GM21360 (cell line): ENCODE measurements at regions not wholly inside any gene's neighbourhood (a gene's known extent, or its start where the extent isn't known, plus 50 kb on each side); places are given as distances from the start of the nearest gene placed in this dataset.

Experiments
- ATAC-seq: cut with Tn5 transposase; IDR thresholded peaks from one replicate; pipeline ENCODE4 v1.9.1; 2021; ENCODE audit warnings: mild to moderate bottlenecking, moderate library complexity; ENCODE audit not compliant: unreplicated experiment

- ATAC-seq = no peak
Measured at GRCh38 chr5:2610986-2611385, 140.5 kb downstream of the IRX2 start.

- no peak for ATAC-seq
Measured at GRCh38 chr5:2608391-2608790, 143.1 kb downstream of the IRX2 start.

GRCh38 chr5:2607598-2607997, 143.9 kb downstream of the IRX2 start:
- ATAC-seq = no peak

- no peak for ATAC-seq
Measured at GRCh38 chr5:2603272-2603575, 148.3 kb downstream of the IRX2 start.

DNA sequence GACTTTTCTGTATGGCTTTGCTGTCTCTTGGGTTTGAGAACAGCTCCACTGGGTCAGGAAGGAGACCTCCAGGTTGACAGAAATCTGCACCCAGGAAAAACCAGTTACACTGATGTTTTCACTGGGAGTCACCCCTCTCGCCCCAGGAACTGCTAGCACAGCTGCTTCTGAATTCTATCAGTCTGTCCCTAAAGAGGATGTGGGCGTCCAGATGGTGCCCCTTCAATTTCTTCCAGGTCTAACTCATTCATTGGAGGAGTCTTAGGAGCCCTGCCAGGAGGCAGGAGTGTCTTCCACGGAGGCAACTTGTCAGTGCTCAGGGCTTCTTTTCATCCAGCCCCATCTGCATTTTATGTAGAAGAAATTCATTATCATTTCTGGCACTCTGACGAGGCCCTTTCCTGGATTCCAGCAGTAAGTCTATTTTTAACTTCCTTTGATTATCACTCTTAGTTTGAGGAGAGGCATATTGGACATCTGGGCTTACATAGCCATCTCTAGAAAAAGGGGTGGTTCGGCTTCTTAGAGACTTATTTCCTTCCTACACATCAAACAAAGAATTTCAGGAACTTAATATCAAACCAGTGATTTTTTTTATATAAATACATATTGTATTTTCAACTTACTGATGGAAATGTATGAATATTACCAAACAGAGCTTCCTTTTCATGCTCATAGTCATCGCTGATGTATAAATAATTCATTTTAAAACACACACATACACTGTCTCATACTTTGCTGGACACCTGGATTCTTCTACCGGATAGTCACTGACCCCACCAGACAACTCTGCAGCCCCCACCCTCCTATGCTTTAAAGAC, 148.8 kb downstream of the IRX2 start:
- ATAC-seq = no peak

- no peak for ATAC-seq
Measured at GRCh38 chr5:2598503-2598902, 153.0 kb downstream of the IRX2 start.

- no peak for ATAC-seq
Measured at GRCh38 chr5:2594701-2595100, 156.8 kb downstream of the IRX2 start.

- no peak for ATAC-seq
Measured at GRCh38 chr5:2592766-2593165, 158.7 kb downstream of the IRX2 start.

DNA sequence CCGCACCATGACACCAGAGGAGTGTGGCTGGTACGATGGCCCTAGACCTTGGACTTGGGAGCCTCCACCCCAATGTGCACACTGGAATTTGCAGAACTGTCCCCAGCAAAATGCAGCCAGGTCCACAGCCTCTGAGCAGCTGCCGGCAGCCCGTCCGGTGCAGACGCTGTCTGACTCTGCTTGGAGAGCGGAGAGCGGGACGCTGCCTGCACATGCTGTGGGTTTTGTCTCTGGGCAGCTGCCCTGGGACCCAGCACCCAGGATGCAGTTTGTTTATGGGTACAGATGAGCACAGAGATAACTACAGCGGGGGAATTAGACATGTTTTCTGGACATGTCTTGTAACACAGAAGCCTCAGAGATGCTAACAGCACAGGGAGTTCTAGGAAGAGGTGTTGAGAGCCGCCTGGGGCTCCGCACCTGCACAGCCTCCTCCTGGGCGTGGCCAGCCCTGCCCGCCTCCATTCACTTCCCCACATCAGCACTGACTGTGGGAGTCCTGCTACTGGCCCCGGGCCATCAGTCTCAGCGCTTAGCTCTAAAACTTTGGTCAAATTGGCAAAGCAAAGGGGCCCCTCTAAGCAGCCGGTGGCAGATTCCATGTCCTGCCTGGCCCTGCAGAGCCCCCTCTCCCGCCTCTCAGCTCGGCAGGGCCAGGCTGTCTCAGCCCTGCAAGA, 159.6 kb downstream of the IRX2 start:
- ATAC-seq = no peak

GRCh38 chr5:2588850-2589501, 162.5 kb downstream of the IRX2 start:
- ATAC-seq = no peak

DNA sequence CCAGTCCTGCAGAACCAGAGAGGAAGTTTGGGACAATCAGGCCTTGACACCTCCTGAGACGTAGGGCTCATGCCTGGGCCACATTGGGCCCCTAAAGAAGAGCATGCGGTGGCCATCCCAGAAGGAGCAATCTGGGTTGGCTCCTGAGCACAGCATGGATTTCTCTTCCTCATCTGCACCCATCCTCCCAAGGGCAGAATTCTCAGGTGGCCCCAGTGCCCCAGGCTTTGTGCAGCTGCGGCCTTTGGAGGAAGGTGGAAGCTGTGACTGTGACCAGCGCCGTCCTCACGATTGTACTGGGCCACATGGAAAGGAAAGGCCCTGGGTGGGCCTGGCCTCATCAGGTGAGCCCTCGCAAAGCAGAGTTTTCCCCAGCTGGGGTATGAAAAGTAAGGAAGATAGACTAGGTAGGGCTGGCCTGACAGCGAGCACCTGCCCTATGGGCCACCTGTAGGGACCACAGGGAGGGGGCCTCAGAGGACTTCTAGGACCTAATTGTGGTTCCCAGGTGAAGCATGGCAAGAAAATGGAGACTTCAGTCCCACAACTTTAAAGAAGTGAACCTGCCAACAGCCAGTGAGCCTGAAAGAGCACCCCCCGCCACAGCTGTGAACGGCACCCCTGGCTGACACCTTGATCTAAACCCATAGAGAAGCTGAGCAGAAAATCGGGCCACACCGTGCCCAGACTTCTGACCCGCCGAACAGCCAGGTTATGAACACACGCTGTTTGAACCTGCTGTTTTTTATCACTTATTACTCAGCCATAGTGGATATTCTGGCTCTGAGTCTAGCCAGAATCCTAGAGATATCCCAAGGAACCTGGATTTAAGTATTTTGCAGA, 164.1 kb downstream of the IRX2 start:
- ATAC-seq = no peak

- ATAC-seq = no peak
Measured at GRCh38 chr5:2586016-2586715, 165.3 kb downstream of the IRX2 start.

- ATAC-seq = no peak
Measured at GRCh38 chr5:2584579-2585269, 166.8 kb downstream of the IRX2 start.

DNA sequence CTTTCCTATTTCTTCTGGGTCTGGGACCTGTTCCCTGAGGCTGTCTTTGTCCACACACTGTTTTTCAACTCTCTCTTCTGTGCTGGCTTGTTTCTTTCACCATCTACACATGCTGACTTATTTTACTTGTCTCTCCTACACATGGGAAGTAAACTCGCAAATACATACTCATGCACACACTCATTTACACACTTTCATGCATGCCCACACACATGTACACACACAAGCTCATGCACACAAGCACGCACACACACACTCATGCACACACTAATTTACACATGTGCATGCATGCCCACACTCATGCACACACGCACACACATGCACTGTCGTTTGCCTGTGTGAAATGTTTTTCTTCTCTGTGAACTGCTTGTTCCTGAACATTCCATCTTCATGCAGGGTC, 169.0 kb downstream of the IRX2 start:
- ATAC-seq = no peak

GRCh38 chr5:2582106-2582505, 169.4 kb downstream of the IRX2 start:
- ATAC-seq = no peak

GRCh38 chr5:2581418-2581817, 170.1 kb downstream of the IRX2 start:
- ATAC-seq = no peak

DNA sequence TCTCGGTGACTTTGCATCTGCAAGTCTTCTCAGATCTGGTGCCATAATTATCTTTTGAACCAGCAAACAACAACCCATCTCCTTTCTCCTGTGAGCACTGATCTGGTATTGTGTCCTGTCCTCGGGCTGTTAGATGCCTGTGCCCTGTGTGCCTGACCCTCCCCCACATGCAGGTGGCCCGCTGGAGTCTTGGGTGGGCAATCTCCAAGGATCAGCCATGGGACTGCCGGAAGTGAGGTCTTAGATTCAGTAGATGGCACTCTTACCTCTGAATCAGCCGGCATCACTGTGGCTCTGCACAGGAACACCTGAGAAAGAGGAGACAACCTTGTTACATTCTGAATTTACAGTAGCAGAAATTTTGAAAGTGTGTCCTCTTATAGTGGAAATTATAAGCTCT, 172.4 kb downstream of the IRX2 start:
- ATAC-seq = no peak

GRCh38 chr5:2577312-2578036, 174.0 kb downstream of the IRX2 start:
- no peak for ATAC-seq

- no peak for ATAC-seq
Measured at GRCh38 chr5:2576823-2577222, 174.7 kb downstream of the IRX2 start.
